H9 (cell line): ENCODE measurements at regions not wholly inside any gene's neighbourhood (a gene's known extent, or its start where the extent isn't known, plus 50 kb on each side); places are given as distances from the start of the nearest gene placed in this dataset.

Experiments
- DNase-seq: peaks from one replicate; pipeline ENCODE4 v3.0.0-alpha.2; 2017
- H2AFZ ChIP-seq: one replicate; pipeline ENCODE4 v1.6.1; 2013; ENCODE audit warnings: mild to moderate bottlenecking, low read length, control low read depth, moderate library complexity
- H2AK5ac ChIP-seq: 2 replicates; pipeline ENCODE4 v1.6.1; 2013; ENCODE audit warnings: low read length, control low read depth, mixed read lengths; ENCODE audit not compliant: insufficient read length
- H2BK120ac ChIP-seq: one replicate; pipeline ENCODE4 v1.6.1; 2013; ENCODE audit warnings: low read depth, mild to moderate bottlenecking, low read length, control low read depth, inconsistent platforms; ENCODE audit not compliant: poor library complexity, severe bottlenecking
- H2BK12ac ChIP-seq: 2 replicates; pipeline ENCODE4 v1.6.1; 2013; ENCODE audit warnings: low read length, control low read depth, mixed read lengths, low read depth; ENCODE audit not compliant: insufficient read length
- H2BK15ac ChIP-seq: 2 replicates; pipeline ENCODE4 v1.6.1; 2013; ENCODE audit warnings: low read depth, low read length, control low read depth
- H2BK20ac ChIP-seq: one replicate; pipeline ENCODE4 v1.6.1; 2013; ENCODE audit warnings: low read depth, mild to moderate bottlenecking, low read length, control low read depth, inconsistent platforms; ENCODE audit not compliant: poor library complexity, severe bottlenecking
- H2BK5ac ChIP-seq: 2 replicates; pipeline ENCODE4 v1.6.1; 2013; ENCODE audit warnings: low read length, control low read depth, mixed read lengths; ENCODE audit not compliant: insufficient read length
- H3K14ac ChIP-seq: 2 replicates; pipeline ENCODE4 v1.6.1; 2013; ENCODE audit warnings: low read length, control low read depth; ENCODE audit not compliant: insufficient read depth
- H3K18ac ChIP-seq: 2 replicates; pipeline ENCODE4 v1.6.1; 2013; ENCODE audit warnings: low read depth, mild to moderate bottlenecking, mixed read lengths, low read length, control low read depth; ENCODE audit not compliant: insufficient read length
- H3K23ac ChIP-seq: 2 replicates; pipeline ENCODE4 v1.6.1; 2013; ENCODE audit warnings: low read length, control low read depth, mixed read lengths, low read depth; ENCODE audit not compliant: insufficient read length
- H3K23me2 ChIP-seq: 2 replicates; pipeline ENCODE4 v1.6.1; 2013; ENCODE audit warnings: low read depth, mild to moderate bottlenecking, mixed read lengths, low read length, control low read depth; ENCODE audit not compliant: insufficient read length, poor library complexity, severe bottlenecking
- H3K27ac ChIP-seq: 2 replicates; pipeline ENCODE4 v1.5.1; 2013; ENCODE audit warnings: low read length, control low read depth, mixed read lengths, low read depth; ENCODE audit not compliant: insufficient read length
- H3K27me3 ChIP-seq: 2 replicates; pipeline ENCODE4 v1.6.1; 2013; ENCODE audit warnings: low read length, control low read depth, inconsistent platforms; ENCODE audit not compliant: insufficient read depth
- H3K4ac ChIP-seq: 2 replicates; pipeline ENCODE4 v1.6.1; 2013; ENCODE audit warnings: low read depth, mild to moderate bottlenecking, control low read depth, inconsistent platforms, low read length, moderate library complexity
- H3K4me1 ChIP-seq: 2 replicates; pipeline ENCODE4 v1.6.1; 2013; ENCODE audit warnings: low read length, control low read depth, inconsistent platforms; ENCODE audit not compliant: insufficient read depth
- H3K4me2 ChIP-seq: 2 replicates; pipeline ENCODE4 v1.6.1; 2013; ENCODE audit warnings: low read length, control low read depth, mixed read lengths; ENCODE audit not compliant: insufficient read length, insufficient read depth
- H3K56ac ChIP-seq: 2 replicates; pipeline ENCODE4 v1.6.1; 2013; ENCODE audit warnings: low read depth, mild to moderate bottlenecking, mixed read lengths, low read length, control low read depth; ENCODE audit not compliant: insufficient read length
- H3K79me1 ChIP-seq: 2 replicates; pipeline ENCODE4 v1.6.1; 2013; ENCODE audit warnings: low read depth, mild to moderate bottlenecking, moderate library complexity, low read length, control low read depth, inconsistent platforms; ENCODE audit not compliant: insufficient read depth, poor library complexity, severe bottlenecking
- H3K79me2 ChIP-seq: 2 replicates; pipeline ENCODE4 v1.6.1; 2013; ENCODE audit warnings: low read length, control low read depth, inconsistent platforms; ENCODE audit not compliant: insufficient read depth
- H3K9ac ChIP-seq: 2 replicates; pipeline ENCODE4 v1.6.1; 2013; ENCODE audit warnings: low read length, control low read depth, mixed read lengths; ENCODE audit not compliant: insufficient read length; ENCODE audit errors: extremely low read depth
- H3K9me3 ChIP-seq: one replicate; pipeline ENCODE4 v1.6.1; 2013; ENCODE audit warnings: low read depth, low read length, inconsistent platforms; ENCODE audit not compliant: control insufficient read depth
- H3T11ph ChIP-seq: one replicate; pipeline ENCODE4 v1.6.1; 2013; ENCODE audit warnings: mild to moderate bottlenecking, low read length, control low read depth, inconsistent platforms
- H4K20me1 ChIP-seq: one replicate; pipeline ENCODE4 v1.6.1; 2013; ENCODE audit not compliant: control insufficient read depth, insufficient read length, insufficient read depth
- H4K5ac ChIP-seq: 2 replicates; pipeline ENCODE4 v1.6.1; 2013; ENCODE audit warnings: low read depth, mild to moderate bottlenecking, mixed read lengths, low read length, control low read depth; ENCODE audit not compliant: insufficient read length
- H4K8ac ChIP-seq: replicated peaks from 2 replicates; pipeline ENCODE4 v1.6.1; 2013; ENCODE audit warnings: low read length, control low read depth, mixed read lengths, low read depth; ENCODE audit not compliant: insufficient read length
- H4K91ac ChIP-seq: 2 replicates; pipeline ENCODE4 v1.6.1; 2013; ENCODE audit warnings: low read depth, mild to moderate bottlenecking, moderate library complexity, mixed read lengths, low read length, control low read depth; ENCODE audit not compliant: insufficient read length
- H3K27ac Mint-ChIP-seq, 3 experiments: 2 replicates in 2 of 3; 3 replicates in 1 of 3; pipeline ENCODE4 v1.8.0; 2020 to 2021; ENCODE audit warnings: mixed read lengths in 3 of 3, mild to moderate bottlenecking in 1 of 3, moderate library complexity in 1 of 3
- H3K27me3 Mint-ChIP-seq: 2 replicates; pipeline ENCODE4 v1.8.0; 2021; ENCODE audit warnings: low read depth, mild to moderate bottlenecking, moderate library complexity, mixed read lengths
- H3K36me3 Mint-ChIP-seq, 3 experiments: 2 replicates in 2 of 3; 3 replicates in 1 of 3; pipeline ENCODE4 v1.8.0; 2020 to 2021; ENCODE audit warnings: low read depth in 3 of 3, mixed read lengths in 3 of 3; ENCODE audit not compliant: insufficient read depth in 1 of 3
- H3K4me1 Mint-ChIP-seq, 2 experiments: 2 replicates each; pipeline ENCODE4 v1.8.0; 2020; ENCODE audit warnings: mixed read lengths in 2 of 2
- H3K4me3 Mint-ChIP-seq, 2 experiments: 2 replicates in 1 of 2; 3 replicates in 1 of 2; pipeline ENCODE4 v1.8.0; 2020 to 2021; ENCODE audit warnings: mild to moderate bottlenecking in 2 of 2, mixed read lengths in 2 of 2, moderate library complexity in 1 of 2
- H3K9me3 Mint-ChIP-seq, 2 experiments: 2 replicates in 1 of 2; 3 replicates in 1 of 2; pipeline ENCODE4 v1.8.0; 2020; ENCODE audit warnings: mild to moderate bottlenecking in 2 of 2, mixed read lengths in 2 of 2, moderate library complexity in 1 of 2
- CTCF ChIP-seq: fragments of 200-600 bp; sonication (generic); conservative IDR thresholded peaks from 3 replicates; pipeline ENCODE4 v1.8.0; 2021; ENCODE audit warnings: antibody characterized with exemption, mild to moderate bottlenecking
- WGBS: extraction: QIAGEN DNeasy Blood & Tissue Kit; methylation state at CpG from one replicate; pipeline ENCODE4 v1.1.7; 2013; ENCODE audit warnings: missing lambda C conversion rate, low lambda C conversion rate, mixed read lengths; ENCODE audit not compliant: insufficient read length; ENCODE audit errors: extremely low coverage; 5-methylcytosine and 5-hydroxymethylcytosine counted together

GRCh38 chr1:215497528-215497927 lies 69.6 kb upstream of the KCTD3 start:
- no CpG with 5 or more reads among the region's 7 CpGs for WGBS
- peaks cover 8 to 9% of the 10 kb centered on the region in 2 experiments for H3K9me3 Mint-ChIP-seq
- Histone ChIP-seq H3K9ac (no peak overlapping the region), H3T11ph (no peak overlapping the region), H3K14ac (no peak overlapping the region), H3K23ac (no peak overlapping the region), H3K79me2 (no peaks in the 10 kb centered on the region), H3K27me3 (no peaks in the 10 kb centered on the region), H2BK15ac (no peak overlapping the region), H4K5ac (no peak overlapping the region), H4K20me1 (no peaks in the 10 kb centered on the region), H3K56ac (no peak overlapping the region), H2BK120ac (no peak overlapping the region), H2BK20ac (no peak overlapping the region), H2AK5ac (no peak overlapping the region), H3K23me2 (no peaks in the 10 kb centered on the region), H3K4me2 (no peak overlapping the region), H2AFZ (no peak overlapping the region), H2BK12ac (no peak overlapping the region), H3K18ac (no peak overlapping the region), H3K9me3 (no peaks in the 10 kb centered on the region), H2BK5ac (no peak overlapping the region), H4K8ac (no peak overlapping the region), H3K79me1 (no peaks in the 10 kb centered on the region), H3K4me1 (no peaks in the 10 kb centered on the region), H3K4ac (no peak overlapping the region), H4K91ac (no peak overlapping the region), H3K27ac (no peak overlapping the region)
- no peak for DNase-seq
- no peak for TF ChIP-seq CTCF
- H3K27ac Mint-ChIP-seq, result no peak overlapping the region
- H3K27me3 Mint-ChIP-seq, result no peaks in the 10 kb centered on the region
- peaks cover 6 to 9% (median 6%) of the 10 kb centered on the region in 3 experiments; a peak in 5 of 7 replicates for H3K36me3 Mint-ChIP-seq
- H3K4me3 Mint-ChIP-seq, result no peak overlapping the region; a peak in 1 of 5 replicates
- H3K4me1 Mint-ChIP-seq, result no peaks in the 10 kb centered on the region
